CD4-positive, alpha-beta T cell treated with Interleukin-17A for 4 hours (primary cell): ENCODE measurements at regions not wholly inside any gene's neighbourhood (a gene's known extent, or its start where the extent isn't known, plus 50 kb on each side); places are given as distances from the start of the nearest gene placed in this dataset.

Experiments used
- DNase-seq: peaks from one replicate; pipeline ENCODE4 v3.0.0-alpha.2; 2020; ENCODE audit warnings: mixed read lengths

DNA sequence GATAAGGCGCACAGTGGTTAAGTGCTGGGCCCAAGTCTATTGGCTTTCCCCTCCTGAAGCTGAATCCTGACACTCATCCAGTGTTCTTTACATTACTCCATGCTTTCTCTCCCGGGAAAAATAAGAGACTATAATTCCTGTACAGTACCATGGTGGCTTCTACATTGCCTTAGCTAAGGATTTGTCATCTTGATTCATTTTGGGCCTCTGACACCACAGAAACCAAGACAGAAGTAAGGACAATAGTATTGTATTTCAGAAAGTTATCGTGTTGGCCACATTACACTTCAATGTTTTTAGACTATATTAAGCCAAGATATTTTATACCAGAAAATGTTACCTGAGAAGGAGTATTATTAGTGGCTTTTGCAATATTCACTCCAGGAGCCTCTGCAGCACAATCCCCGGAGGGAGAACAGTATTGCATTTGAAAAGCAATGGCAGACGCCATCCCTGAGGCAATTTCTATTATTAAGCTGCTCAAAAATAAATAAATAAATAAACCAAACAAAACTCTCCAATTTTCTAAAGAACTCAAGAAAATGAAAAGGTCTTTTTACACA, 267.9 kb downstream of the ENC1 start:
- no peak for DNase-seq

DNA sequence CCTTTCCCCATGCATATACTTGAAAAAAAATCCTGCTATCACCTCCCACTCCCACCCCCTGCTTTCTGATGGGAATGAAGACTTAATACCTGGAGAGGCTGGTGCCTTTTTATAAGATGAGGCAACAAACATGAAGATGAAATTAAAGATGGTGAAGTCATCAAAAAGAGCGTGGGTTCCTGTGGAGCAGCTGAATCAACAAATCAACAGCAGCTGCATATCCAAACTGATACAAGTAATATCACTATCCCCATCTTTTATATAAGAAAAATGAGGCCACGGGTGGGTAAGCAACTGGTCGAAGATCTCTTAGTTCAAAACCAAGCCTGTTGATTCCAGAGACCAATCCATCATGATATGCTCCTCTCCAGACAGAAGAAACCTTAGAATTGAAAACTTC, 268.5 kb downstream of the ENC1 start:
- no peak for DNase-seq

DNA sequence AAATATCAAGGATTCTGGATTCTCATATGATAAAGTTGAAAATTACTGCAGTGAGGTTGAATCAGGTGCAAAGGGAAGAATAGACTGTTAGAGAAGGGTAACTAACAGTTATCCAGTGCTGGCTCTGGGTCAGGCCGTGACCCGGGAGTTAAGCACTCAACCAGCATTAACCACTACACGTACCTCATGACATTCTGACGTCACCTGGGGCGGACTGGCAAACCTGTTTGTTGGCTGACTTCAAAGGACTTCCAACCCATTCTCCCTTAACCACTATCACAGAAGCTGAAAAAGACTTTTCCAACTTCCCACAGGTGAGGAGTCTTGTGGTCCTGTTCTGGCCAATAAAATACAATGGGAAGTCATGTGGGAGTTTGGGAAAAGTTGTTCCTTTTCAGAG, 268.9 kb downstream of the ENC1 start:
- no peak for DNase-seq

DNA sequence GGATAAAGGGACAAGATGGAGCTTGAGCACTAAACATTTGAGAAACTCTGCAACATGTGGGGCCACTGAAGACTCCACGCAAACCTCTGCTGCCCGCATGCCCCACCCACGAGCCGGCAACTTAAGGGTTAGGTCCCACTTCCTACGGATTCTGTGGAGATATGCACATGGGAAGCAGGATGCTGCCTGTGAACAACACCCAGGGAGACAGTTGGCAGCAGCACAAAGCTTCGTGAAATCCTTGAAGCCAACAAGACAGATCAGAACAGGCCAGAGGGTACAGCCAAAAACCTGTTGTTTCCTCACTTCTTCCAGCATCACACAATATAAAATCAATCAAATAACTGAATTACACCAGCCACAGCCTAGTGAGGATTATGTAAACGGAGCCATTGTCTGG, 270.4 kb downstream of the ENC1 start:
- DNase-seq = no peak

- no peak for DNase-seq
Observed at GRCh38 chr5:74369173-74369572, 271.4 kb downstream of the ENC1 start.

DNA sequence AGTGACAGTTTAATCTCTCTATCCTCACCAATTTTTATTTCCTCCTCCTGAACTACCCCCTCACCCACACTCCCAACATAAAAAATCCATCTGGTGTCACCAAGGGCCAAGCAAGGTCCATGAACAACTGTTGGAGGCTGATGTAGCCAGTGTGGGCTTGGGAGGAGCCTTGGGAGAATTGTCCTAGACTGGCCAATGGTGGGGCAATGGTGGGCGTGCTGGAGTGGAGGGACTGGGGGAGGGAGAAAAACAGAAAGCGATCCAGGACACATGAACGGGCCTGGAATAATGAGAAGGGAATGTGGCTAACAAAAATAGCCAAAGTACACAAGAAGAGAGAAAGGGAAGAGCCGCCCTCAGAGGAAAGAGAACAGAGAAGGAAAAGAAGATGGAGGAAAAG, 272.6 kb downstream of the ENC1 start:
- DNase-seq = no peak

DNA sequence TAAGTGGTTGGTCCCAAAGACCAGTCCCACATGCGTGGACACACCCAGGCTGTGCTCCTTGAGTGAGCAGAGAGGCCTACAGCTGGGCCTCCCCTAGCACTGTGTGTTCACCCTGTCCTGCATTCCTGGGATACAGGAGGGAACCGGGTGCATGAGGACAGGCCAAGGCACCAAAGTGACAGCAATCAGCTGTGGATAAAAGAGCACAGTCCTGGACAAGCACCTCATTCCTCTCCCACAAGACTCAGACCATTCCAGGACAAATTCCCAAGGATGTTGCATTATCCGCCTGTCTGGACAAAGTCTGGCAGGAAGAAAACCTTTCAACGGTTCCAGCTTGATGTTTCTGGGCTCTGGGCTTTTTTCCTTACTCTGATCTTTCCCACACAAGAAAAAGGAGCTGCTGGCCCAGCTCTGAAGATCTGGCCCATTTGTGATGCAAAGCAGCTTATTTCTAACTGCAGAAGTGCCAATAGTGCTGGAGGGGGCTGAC, 273.2 kb downstream of the ENC1 start:
- no peak for DNase-seq

DNA sequence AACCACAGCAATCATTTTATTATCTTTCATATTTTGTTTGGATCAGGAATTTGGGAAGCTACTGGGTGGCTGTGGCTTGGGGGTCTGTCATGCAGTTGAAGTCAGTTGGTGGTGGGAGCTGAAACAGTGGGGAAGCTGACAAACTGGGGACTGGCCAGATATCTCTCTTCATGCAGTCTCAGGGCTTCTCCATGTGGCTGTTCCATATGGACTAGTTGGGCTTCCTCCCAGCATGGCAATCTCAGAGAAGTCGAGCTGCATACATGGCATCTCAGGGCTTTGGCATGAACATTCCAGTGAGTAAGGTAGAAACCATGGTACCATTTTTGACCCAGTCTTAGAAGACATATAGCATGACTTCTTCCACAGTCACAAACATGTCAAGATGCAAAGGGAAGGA, 274.8 kb downstream of the ENC1 start:
- DNase-seq = no peak

- no peak for DNase-seq
Observed at GRCh38 chr5:74364507-74364906, 276.0 kb downstream of the ENC1 start.

DNA sequence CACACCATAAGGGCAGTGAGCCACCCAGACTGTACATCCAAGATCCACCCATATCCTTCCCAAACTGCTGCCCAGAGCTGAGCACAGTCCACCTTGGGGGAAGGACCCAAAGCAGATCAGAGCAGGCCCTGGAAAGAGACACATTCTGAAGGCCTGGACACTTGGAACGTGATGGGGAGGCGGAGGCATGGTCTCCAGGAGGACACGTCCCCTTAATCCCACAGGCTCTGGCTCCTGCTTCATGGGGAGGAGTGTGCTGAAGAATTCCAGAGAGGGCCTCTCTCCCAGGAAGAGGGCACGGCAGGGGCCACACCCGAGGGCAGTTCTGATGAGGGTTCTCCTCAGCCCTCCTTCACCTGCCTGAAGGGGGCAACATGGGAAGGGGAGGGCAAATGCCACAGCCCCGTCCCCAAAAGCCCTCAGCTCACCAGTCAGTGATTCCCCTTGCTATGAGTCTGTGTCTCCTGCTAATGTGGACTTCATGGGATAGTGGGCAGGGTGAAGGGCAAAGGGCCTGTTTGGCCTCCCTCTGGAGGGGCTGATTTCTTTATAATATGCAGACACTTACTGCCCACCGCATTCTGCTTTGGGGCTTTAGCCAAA, 276.8 kb downstream of the ENC1 start:
- DNase-seq = no peak

DNA sequence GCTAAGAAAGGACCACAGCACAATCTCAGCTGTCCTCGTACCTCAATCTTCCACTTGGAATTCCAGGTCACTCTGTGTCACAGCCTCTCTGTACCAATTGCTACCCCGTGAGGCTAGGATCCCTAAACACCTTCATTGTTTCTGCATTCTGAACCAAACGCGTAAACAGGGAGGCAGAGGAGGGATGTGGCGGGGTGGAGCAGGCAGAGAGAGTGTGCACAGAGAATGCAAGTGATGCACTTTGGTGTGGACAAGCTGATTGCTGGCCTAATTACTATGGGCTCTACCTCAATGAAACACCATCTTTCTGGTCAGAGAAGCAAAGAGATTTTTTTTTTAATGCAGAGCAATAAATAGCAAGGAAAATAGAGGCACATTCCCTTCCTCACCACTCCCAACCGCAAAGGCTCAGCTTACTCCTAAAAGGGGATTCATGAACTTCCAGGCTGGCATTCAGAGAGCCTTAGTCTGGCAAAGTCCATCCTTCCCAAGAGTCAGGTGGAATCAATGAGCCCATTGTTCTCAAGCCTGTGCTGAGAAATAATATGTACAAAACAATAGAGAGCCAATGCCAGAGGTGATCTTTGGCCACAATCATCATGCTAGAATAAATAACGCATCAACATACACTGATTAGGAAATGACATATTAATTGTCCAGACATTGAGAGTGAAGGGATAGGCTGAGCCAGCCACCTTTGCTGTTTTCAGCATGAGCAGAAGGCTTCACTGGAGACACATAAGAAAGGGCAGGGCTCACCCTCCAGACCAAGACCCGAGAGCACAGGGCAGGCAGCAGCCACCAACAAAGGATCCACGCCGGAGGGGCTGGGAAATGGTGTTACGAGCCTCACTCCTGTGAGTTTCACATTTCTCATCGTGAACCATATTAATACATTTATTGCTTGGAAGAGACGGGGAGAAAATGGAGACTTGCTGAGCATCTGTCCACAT, 278.8 kb downstream of the ENC1 start:
- no peak for DNase-seq

GRCh38 chr5:74360535-74361210, 279.9 kb downstream of the ENC1 start:
- DNase-seq = no peak

DNA sequence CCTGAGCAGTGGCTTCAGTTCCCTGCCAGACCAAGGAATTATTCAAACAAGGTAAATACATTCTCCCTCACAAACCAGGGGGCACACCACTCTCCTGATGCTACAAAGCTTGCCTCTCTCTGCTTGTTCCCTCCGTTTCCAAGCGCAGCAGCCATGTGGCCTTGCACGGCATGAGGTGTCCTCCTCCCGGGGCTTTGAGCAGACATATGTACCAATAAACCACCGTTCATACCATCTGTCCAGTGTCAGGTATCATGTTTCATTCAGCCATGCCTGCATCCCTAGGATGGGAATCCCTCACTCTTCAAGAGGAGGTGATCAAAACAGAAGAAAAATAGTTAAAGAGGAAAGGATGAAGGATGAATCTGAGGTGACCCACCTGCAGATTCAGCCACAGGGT, 282.7 kb downstream of the ENC1 start:
- no peak for DNase-seq

GRCh38 chr5:74356009-74356695, 284.4 kb downstream of the ENC1 start:
- no peak for DNase-seq

DNA sequence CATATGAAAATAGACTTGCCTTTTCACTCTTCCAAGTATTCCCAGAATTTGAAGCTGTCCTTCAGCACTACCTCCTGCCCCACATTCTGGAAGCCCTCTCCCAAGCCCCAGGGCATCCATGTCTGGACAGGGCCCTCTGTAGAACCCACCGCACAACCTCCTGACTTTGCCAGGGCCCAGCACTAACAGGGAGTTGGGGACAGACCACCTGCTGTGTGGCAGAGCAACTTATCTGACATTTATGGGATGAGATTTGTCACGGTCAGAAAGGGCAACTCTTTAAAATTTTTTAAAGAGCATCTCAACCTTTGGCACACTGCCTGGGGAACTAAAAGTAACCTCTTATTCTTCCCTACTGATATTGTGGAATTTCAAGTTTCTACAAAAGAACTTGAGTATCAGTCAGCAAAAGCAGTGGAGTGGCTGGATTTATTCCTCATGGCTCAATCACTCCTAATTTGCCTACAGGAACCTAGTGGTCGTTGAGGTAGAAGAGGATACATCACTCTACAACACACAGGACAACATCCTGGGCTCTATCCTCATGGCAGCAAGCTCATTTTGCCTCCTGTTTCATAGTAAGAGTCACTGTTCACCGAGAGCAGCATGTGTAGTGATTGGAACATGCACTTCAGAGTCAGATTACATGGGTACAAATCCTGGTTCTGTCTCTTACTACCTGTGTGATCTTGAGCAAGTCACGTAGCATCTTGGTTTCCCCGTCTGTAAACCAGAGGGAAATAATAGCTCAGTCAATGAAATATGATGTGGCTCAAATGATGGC, 285.3 kb downstream of the ENC1 start:
- DNase-seq = no peak

DNA sequence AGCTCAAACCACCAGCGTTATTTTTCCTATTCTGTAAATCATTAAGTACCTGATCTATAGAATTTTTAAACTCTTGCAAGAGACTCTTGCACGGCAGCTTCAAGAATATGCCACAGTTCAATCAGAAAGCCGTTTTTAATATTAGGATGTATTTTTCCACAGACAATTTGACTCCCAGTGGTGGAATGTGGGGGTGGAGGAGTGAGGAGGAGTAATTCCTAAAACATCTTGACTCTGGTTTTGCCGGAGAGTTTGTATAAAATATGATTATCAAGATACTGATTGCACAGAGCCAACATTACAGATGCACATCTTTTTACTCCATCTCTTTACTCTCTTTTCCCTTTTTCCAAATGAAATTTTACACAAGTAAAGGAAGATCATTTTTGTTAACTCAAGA, 288.3 kb downstream of the ENC1 start:
- DNase-seq = no peak

- DNase-seq = no peak
Observed at GRCh38 chr5:74342948-74343682, 297.4 kb downstream of the ENC1 start.

DNA sequence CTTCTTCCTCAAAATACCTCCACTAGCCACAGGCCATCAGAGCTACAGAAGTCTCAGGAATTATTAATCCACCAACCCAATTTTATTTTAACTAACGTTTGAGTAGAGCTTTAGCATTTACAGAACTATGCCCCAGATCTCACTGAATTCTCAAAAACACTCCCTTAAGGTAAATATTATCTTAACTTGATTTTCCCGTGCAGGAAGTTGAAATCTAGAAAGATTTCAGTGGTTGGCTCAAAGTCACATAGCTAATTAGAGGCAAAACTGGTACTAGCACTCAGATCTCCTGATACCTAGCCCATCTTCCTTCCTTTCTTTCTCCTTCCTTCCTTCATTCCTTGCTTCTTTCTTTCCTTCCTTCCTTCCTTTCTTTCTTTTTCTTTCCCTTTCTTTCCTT, 298.3 kb downstream of the ENC1 start:
- no peak for DNase-seq

DNA sequence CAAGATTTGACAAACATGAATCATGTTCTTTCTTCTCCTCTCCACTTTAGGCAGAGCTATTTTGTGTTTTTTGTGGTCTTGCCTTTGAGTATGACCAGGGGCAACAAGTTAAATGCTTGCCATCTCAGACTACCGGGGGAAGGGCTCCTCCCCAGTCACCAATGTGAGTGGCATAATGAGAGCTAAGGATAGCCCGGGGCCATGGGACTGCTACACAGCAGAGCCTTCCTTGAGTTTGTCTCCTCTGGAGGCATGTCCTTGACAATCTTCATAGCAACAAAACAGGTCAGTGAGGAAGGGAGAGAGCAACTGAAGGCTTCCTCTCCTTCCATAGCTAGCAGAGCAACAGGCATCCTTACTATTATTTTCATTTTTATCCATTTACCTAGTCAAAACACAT, 299.3 kb downstream of the ENC1 start:
- no peak for DNase-seq

DNA sequence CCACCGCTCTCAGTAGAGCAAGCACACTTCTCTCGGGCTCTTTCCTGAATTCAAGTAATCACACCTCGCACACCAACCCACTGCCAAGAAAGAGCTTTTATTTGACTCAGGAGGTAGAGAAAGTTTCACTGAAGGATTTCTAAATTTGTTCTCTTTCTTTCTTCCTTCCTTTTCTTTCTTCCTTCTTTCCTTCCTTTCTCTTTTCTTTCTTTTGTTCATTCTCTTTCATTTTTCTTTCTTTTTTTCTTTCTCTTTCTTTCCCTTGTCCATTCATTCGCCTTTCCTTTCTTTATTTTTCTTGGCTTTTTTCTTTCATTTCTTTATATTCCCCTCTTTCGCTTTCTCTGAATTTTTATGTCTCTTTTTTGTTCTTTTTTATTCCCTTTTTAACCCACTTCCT, 300.1 kb downstream of the ENC1 start:
- no peak for DNase-seq

DNA sequence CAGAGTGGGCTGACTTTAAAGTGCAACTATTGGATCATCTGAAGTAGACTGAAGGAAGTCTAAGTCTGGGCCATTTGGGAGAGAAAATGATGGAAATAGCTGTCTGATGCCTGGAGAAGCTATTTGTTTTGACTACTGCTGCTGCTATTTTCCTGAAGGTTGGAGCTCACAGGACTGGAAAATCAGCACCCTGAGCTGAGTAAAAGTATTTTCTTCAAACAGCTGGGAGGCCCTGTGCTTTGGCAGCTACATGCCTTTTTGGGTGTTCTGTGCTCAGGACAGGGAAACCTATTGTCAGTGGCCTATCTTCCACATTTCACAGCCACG, 302.6 kb downstream of the ENC1 start:
- no peak for DNase-seq
